HepG2 (cell line): ENCODE measurements at regions not wholly inside any gene's neighbourhood (a gene's known extent, or its start where the extent isn't known, plus 50 kb on each side); places are given as distances from the start of the nearest gene placed in this dataset.

Experiments used
- ADNP ChIP-seq: sonication (generic); formaldehyde crosslinking; IDR thresholded peaks from 2 replicates; pipeline ENCODE4 v1.4.0; 2020; ENCODE audit warnings: missing genetic modification reagents
- ARNT ChIP-seq: fragments of 450-650 bp; IDR thresholded peaks from 2 replicates; pipeline ENCODE4 v1.6.1; 2017
- FOXO1 ChIP-seq: sonication (generic); formaldehyde crosslinking; IDR thresholded peaks from 2 replicates; pipeline ENCODE4 v1.4.0; 2020; ENCODE audit warnings: missing genetic modification reagents
- HMG20B ChIP-seq: conservative IDR thresholded peaks from 2 replicates; pipeline ENCODE4 v1.6.1; 2016; ENCODE audit warnings: missing genetic modification reagents, missing compliant biosample characterization
- HOXD1 ChIP-seq: sonication (generic); formaldehyde crosslinking; IDR thresholded peaks from 2 replicates; pipeline ENCODE4 v1.5.0; 2020; ENCODE audit warnings: missing genetic modification reagents
- RBM39 ChIP-seq: fragments of 200-400 bp; formaldehyde crosslinking; IDR thresholded peaks from one replicate; pipeline ENCODE4 v1.6.1; 2018; ENCODE audit warnings: antibody characterized with exemption, mild to moderate bottlenecking, low read depth, low read length; ENCODE audit not compliant: poor library complexity, severe bottlenecking
- SMC3 ChIP-seq: IDR thresholded peaks from 2 replicates; pipeline ENCODE4 v1.6.1; 2011; ENCODE audit warnings: low read length, improper control_type of control experiment
- STAG1 ChIP-seq: sonication (generic); formaldehyde crosslinking; IDR thresholded peaks from 2 replicates; pipeline ENCODE4 v1.4.0; 2020; ENCODE audit warnings: missing genetic modification reagents
- TAF15 ChIP-seq: fragments of 200-400 bp; formaldehyde crosslinking; IDR thresholded peaks from one replicate; pipeline ENCODE4 v1.6.1; 2018; ENCODE audit warnings: mild to moderate bottlenecking, low read depth, low read length; ENCODE audit not compliant: poor library complexity, severe bottlenecking
- TEAD3 ChIP-seq: optimal IDR thresholded peaks from 2 replicates; pipeline ENCODE3; 2016; ENCODE audit warnings: borderline replicate concordance
- ZNF24 ChIP-seq: fragments of 450-650 bp; IDR thresholded peaks from 2 replicates; pipeline ENCODE4 v1.6.1; 2017; ENCODE audit warnings: antibody characterized with exemption, mild to moderate bottlenecking
- ZNF30 ChIP-seq: sonication (generic); formaldehyde crosslinking; IDR thresholded peaks from 2 replicates; pipeline ENCODE4 v1.5.0; 2020; ENCODE audit warnings: mild to moderate bottlenecking, missing genetic modification reagents
- ZNF317 ChIP-seq: sonication (generic); formaldehyde crosslinking; IDR thresholded peaks from 2 replicates; pipeline ENCODE4 v1.5.0; 2020; ENCODE audit warnings: mild to moderate bottlenecking, missing genetic modification reagents
- ZNF598 ChIP-seq: sonication (generic); formaldehyde crosslinking; IDR thresholded peaks from 2 replicates; pipeline ENCODE4 v1.5.1; 2020; ENCODE audit warnings: mild to moderate bottlenecking, missing genetic modification reagents, borderline replicate concordance
- ZNF775 ChIP-seq: sonication (generic); formaldehyde crosslinking; IDR thresholded peaks from 2 replicates; pipeline ENCODE4 v1.4.0; 2020; ENCODE audit warnings: missing genetic modification reagents, mild to moderate bottlenecking, moderate library complexity, borderline replicate concordance
- TF ChIP-seq, protein P1 (sequence below): sonication (generic); formaldehyde crosslinking; IDR thresholded peaks from 2 replicates; pipeline ENCODE4 v1.5.1; 2020; ENCODE audit warnings: mild to moderate bottlenecking, missing genetic modification reagents, borderline replicate concordance
- TF ChIP-seq, protein P2 (sequence below): sonication (generic); formaldehyde crosslinking; IDR thresholded peaks from 2 replicates; pipeline ENCODE4 v1.4.0; 2020; ENCODE audit warnings: mild to moderate bottlenecking, low read depth, missing genetic modification reagents
- TF ChIP-seq, protein P3 (sequence below): sonication (generic); formaldehyde crosslinking; IDR thresholded peaks from 2 replicates; pipeline ENCODE4 v1.5.0; 2020; ENCODE audit warnings: mild to moderate bottlenecking, missing genetic modification reagents, moderate library complexity
- TF ChIP-seq, protein P4 (sequence below): sonication (generic); formaldehyde crosslinking; IDR thresholded peaks from 2 replicates; pipeline ENCODE4 v1.8.0; 2022; ENCODE audit warnings: missing genetic modification reagents, mild to moderate bottlenecking, inconsistent platforms, borderline replicate concordance
- TF ChIP-seq, protein P5 (sequence below): sonication (generic); formaldehyde crosslinking; IDR thresholded peaks from 2 replicates; pipeline ENCODE4 v1.4.0; 2020; ENCODE audit warnings: mild to moderate bottlenecking, missing genetic modification reagents

DNA sequence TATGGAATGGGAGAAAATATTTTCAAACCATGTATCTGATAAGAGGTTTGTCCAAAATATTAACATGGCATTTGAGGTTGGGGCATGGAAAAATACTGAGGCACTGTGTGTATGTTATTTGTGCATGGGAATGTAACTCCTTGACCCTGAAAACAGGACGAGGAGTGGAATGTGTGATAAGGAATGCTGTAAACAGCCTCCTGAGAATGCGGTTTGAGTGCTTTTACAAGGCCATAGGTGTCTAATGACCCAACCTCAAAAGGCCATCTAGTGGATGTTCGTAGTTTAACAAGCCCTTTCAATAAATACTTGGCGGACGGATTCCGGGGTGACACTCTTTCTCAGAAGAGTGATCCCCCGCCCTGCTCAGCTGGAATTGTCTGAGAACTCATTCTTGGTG, 162.9 kb upstream of the USP9X start (continued):
- no peak for TF ChIP-seq ADNP (CRISPR knock-in tag)
- TF ChIP-seq, protein P1, sequence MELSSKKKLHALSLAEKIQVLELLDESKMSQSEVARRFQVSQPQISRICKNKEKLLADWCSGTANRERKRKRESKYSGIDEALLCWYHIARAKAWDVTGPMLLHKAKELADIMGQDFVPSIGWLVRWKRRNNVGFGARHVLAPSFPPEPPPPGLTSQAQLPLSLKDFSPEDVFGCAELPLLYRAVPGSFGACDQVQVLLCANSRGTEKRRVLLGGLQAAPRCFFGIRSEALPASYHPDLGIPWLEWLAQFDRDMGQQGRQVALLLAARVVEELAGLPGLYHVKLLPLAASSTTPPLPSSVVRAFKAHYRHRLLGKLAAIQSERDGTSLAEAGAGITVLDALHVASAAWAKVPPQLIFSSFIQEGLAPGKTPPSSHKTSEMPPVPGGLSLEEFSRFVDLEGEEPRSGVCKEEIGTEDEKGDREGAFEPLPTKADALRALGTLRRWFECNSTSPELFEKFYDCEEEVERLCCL (CRISPR knock-in tag): no peak
- no peak for TF ChIP-seq ARNT
- peak; percentile 37; the same call in 1 of the 2 replicates for TF ChIP-seq SMC3
- TF ChIP-seq, protein P2, sequence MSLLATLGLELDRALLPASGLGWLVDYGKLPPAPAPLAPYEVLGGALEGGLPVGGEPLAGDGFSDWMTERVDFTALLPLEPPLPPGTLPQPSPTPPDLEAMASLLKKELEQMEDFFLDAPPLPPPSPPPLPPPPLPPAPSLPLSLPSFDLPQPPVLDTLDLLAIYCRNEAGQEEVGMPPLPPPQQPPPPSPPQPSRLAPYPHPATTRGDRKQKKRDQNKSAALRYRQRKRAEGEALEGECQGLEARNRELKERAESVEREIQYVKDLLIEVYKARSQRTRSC (CRISPR knock-in tag): no peak
- no peak for TF ChIP-seq ZNF775 (CRISPR knock-in tag)
- no peak for TF ChIP-seq HOXD1 (CRISPR knock-in tag)
- TF ChIP-seq FOXO1 (CRISPR knock-in tag): peak; percentile 40; the same call in 1 of the 2 replicates
- no peak for TF ChIP-seq TAF15
- no peak for TF ChIP-seq ZNF30
- TF ChIP-seq ZNF24: no peak
- no peak for TF ChIP-seq HMG20B
- TF ChIP-seq ZNF317 (CRISPR knock-in tag): no peak
- peak; percentile 77 for TF ChIP-seq TEAD3 (CRISPR knock-in tag)
- TF ChIP-seq, protein P3, sequence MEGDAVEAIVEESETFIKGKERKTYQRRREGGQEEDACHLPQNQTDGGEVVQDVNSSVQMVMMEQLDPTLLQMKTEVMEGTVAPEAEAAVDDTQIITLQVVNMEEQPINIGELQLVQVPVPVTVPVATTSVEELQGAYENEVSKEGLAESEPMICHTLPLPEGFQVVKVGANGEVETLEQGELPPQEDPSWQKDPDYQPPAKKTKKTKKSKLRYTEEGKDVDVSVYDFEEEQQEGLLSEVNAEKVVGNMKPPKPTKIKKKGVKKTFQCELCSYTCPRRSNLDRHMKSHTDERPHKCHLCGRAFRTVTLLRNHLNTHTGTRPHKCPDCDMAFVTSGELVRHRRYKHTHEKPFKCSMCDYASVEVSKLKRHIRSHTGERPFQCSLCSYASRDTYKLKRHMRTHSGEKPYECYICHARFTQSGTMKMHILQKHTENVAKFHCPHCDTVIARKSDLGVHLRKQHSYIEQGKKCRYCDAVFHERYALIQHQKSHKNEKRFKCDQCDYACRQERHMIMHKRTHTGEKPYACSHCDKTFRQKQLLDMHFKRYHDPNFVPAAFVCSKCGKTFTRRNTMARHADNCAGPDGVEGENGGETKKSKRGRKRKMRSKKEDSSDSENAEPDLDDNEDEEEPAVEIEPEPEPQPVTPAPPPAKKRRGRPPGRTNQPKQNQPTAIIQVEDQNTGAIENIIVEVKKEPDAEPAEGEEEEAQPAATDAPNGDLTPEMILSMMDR: peak; percentile 68
- TF ChIP-seq STAG1 (CRISPR knock-in tag): peak; percentile 72
- no peak for TF ChIP-seq RBM39
- TF ChIP-seq, protein P4, sequence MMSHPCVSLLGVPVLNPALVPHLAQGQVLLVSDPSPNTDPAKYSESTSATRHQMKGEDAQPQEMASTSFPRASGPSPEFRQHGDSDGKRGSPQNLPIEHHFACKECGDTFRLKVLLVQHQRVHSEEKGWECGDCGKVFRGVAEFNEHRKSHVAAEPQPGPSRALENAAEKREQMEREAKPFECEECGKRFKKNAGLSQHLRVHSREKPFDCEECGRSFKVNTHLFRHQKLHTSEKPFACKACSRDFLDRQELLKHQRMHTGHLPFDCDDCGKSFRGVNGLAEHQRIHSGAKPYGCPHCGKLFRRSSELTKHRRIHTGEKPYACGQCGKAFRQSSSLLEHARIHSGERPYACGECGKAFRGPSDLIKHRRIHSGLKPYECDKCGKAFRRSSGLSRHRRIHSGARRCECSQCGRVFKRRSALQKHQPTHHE (CRISPR knock-in tag): no peak
- TF ChIP-seq ZNF598 (CRISPR knock-in tag): no peak
- TF ChIP-seq, protein P5, sequence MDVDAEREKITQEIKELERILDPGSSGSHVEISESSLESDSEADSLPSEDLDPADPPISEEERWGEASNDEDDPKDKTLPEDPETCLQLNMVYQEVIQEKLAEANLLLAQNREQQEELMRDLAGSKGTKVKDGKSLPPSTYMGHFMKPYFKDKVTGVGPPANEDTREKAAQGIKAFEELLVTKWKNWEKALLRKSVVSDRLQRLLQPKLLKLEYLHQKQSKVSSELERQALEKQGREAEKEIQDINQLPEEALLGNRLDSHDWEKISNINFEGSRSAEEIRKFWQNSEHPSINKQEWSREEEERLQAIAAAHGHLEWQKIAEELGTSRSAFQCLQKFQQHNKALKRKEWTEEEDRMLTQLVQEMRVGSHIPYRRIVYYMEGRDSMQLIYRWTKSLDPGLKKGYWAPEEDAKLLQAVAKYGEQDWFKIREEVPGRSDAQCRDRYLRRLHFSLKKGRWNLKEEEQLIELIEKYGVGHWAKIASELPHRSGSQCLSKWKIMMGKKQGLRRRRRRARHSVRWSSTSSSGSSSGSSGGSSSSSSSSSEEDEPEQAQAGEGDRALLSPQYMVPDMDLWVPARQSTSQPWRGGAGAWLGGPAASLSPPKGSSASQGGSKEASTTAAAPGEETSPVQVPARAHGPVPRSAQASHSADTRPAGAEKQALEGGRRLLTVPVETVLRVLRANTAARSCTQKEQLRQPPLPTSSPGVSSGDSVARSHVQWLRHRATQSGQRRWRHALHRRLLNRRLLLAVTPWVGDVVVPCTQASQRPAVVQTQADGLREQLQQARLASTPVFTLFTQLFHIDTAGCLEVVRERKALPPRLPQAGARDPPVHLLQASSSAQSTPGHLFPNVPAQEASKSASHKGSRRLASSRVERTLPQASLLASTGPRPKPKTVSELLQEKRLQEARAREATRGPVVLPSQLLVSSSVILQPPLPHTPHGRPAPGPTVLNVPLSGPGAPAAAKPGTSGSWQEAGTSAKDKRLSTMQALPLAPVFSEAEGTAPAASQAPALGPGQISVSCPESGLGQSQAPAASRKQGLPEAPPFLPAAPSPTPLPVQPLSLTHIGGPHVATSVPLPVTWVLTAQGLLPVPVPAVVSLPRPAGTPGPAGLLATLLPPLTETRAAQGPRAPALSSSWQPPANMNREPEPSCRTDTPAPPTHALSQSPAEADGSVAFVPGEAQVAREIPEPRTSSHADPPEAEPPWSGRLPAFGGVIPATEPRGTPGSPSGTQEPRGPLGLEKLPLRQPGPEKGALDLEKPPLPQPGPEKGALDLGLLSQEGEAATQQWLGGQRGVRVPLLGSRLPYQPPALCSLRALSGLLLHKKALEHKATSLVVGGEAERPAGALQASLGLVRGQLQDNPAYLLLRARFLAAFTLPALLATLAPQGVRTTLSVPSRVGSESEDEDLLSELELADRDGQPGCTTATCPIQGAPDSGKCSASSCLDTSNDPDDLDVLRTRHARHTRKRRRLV (CRISPR knock-in tag): no peak
